Peyer's patch (tissue), 4 donors: ENCODE measurements at regions not wholly inside any gene's neighbourhood (a gene's known extent, or its start where the extent isn't known, plus 50 kb on each side); places are given as distances from the start of the nearest gene placed in this dataset.

Source experiments
- DNase-seq, 3 donors: peaks; one replicate each; pipeline ENCODE4 v3.0.0-alpha.2; 2017 to 2019
- H3K27ac ChIP-seq, 4 donors: fragments of 200-600 bp; sonication (generic); one replicate each; pipeline ENCODE4 v1.5.1; 2016 to 2019
- H3K27me3 ChIP-seq, 2 donors: fragments of 200-600 bp; sonication (generic); one replicate each; pipeline ENCODE4 v1.5.1; 2019
- H3K36me3 ChIP-seq, 3 donors: fragments of 200-600 bp; sonication (generic); one replicate each; pipeline ENCODE4 v1.5.1; 2016 to 2019
- H3K4me1 ChIP-seq, 4 donors: fragments of 200-600 bp; sonication (generic); one replicate each; pipeline ENCODE4 v1.5.1; 2016 to 2019
- H3K4me3 ChIP-seq, 4 donors: fragments of 200-600 bp; sonication (generic); 1 replicate in 3 of 4; 2 replicates in 1 of 4; pipeline ENCODE4 v1.5.1; 2016 to 2019; ENCODE audit warnings: mild to moderate bottlenecking in 1 of 4
- H3K9me3 ChIP-seq, 4 donors: fragments of 200-600 bp; sonication (generic); one replicate each; pipeline ENCODE4 v1.5.1; 2016 to 2019; ENCODE audit warnings: mild to moderate bottlenecking in 1 of 4
- CTCF ChIP-seq, 6 experiments: fragments of 450-650 bp in 4 of 6; fragments of 200-600 bp in 2 of 6; sonication (generic) in 1 of 6; IDR thresholded peaks; one replicate each; pipeline ENCODE4 v1.5.1; 2017 to 2019; ENCODE audit warnings: antibody characterized with exemption in 6 of 6, mild to moderate bottlenecking in 3 of 6, moderate library complexity in 1 of 6
- POLR2A ChIP-seq, 2 donors: fragments of 450-650 bp; IDR thresholded peaks; one replicate each; pipeline ENCODE4 v1.5.1; 2017; ENCODE audit warnings: antibody characterized with exemption in 2 of 2, mild to moderate bottlenecking in 2 of 2, moderate library complexity in 2 of 2

GRCh38 chr6:147793871-147794643 lies 285.6 kb downstream of the SAMD5 start:
- Histone ChIP-seq H3K27me3 (no peaks in the 10 kb centered on the region), H3K27ac (no peak overlapping the region), H3K4me1 (no peaks in the 10 kb centered on the region), H3K36me3 (no peaks in the 10 kb centered on the region), H3K4me3 (no peak overlapping the region), H3K9me3 (no peaks in the 10 kb centered on the region)
- TF ChIP-seq POLR2A (IDR thresholded peaks at IDR 0.05): no peak
- TF ChIP-seq CTCF (IDR thresholded peaks at IDR 0.05): no peak
- DNase-seq: no peak

- no peak for DNase-seq
- Histone ChIP-seq H3K27ac (no peak overlapping the region), H3K4me3 (no peak overlapping the region), H3K4me1 (no peaks in the 10 kb centered on the region), H3K36me3 (no peaks in the 10 kb centered on the region), H3K27me3 (no peaks in the 10 kb centered on the region), H3K9me3 (no peaks in the 10 kb centered on the region)
- TF ChIP-seq POLR2A (IDR thresholded peaks at IDR 0.05) (no peak), CTCF (IDR thresholded peaks at IDR 0.05) (no peak)
Measured at GRCh38 chr6:147802459-147802858, 294.0 kb downstream of the SAMD5 start.

GRCh38 chr6:147805155-147805554 lies 296.7 kb downstream of the SAMD5 start:
- Histone ChIP-seq H3K4me3 (no peak overlapping the region), H3K9me3 (no peaks in the 10 kb centered on the region), H3K4me1 (no peaks in the 10 kb centered on the region), H3K27ac (no peak overlapping the region), H3K27me3 (no peaks in the 10 kb centered on the region), H3K36me3 (no peaks in the 10 kb centered on the region)
- TF ChIP-seq CTCF (IDR thresholded peaks at IDR 0.05) (no peak), POLR2A (IDR thresholded peaks at IDR 0.05) (no peak)
- DNase-seq: no peak

GRCh38 chr6:147806697-147807096 lies 298.2 kb downstream of the SAMD5 start:
- Histone ChIP-seq H3K27me3 (no peaks in the 10 kb centered on the region), H3K9me3 (no peaks in the 10 kb centered on the region), H3K27ac (no peak overlapping the region), H3K36me3 (no peaks in the 10 kb centered on the region), H3K4me1 (no peaks in the 10 kb centered on the region), H3K4me3 (no peak overlapping the region)
- no peak for DNase-seq
- no peak for TF ChIP-seq POLR2A (IDR thresholded peaks at IDR 0.05)
- TF ChIP-seq CTCF (IDR thresholded peaks at IDR 0.05): no peak

GRCh38 chr6:147808640-147809039 lies 300.1 kb downstream of the SAMD5 start:
- TF ChIP-seq POLR2A (IDR thresholded peaks at IDR 0.05) (no peak), CTCF (IDR thresholded peaks at IDR 0.05) (no peak)
- Histone ChIP-seq H3K4me1 (no peaks in the 10 kb centered on the region), H3K4me3 (no peak overlapping the region), H3K9me3 (no peaks in the 10 kb centered on the region), H3K27ac (no peak overlapping the region), H3K36me3 (no peaks in the 10 kb centered on the region), H3K27me3 (no peaks in the 10 kb centered on the region)
- DNase-seq: no peak
